Right atrium auricular region (tissue), 2 donors: ENCODE measurements at regions not wholly inside any gene's neighbourhood (a gene's known extent, or its start where the extent isn't known, plus 50 kb on each side); places are given as distances from the start of the nearest gene placed in this dataset.

ENCODE experiments used
- DNase-seq: peaks from one replicate; pipeline ENCODE4 v3.0.0-alpha.2; 2019; ENCODE audit warnings: low spot score
- H3K27ac ChIP-seq, 2 donors: fragments of 200-600 bp; sonication (generic); 1 replicate in 1 of 2; 2 replicates in 1 of 2; pipeline ENCODE4 v1.5.1; 2016 to 2019
- H3K27me3 ChIP-seq, 2 donors: fragments of 200-600 bp; sonication (generic); one replicate each; pipeline versions ENCODE4 v1.5.1 to v1.6.0; 2017 to 2019
- H3K36me3 ChIP-seq: fragments of 200-600 bp; sonication (generic); one replicate; pipeline ENCODE4 v1.5.1; 2016
- H3K4me1 ChIP-seq, 2 donors: fragments of 200-600 bp; sonication (generic); one replicate each; pipeline versions ENCODE4 v1.5.1 to v1.6.0; 2017 to 2019
- H3K4me3 ChIP-seq, 2 donors: fragments of 200-600 bp; sonication (generic); 1 replicate in 1 of 2; 2 replicates in 1 of 2; pipeline ENCODE4 v1.5.1; 2017 to 2019; ENCODE audit warnings: mild to moderate bottlenecking in 1 of 2, moderate library complexity in 1 of 2
- H3K9me3 ChIP-seq, 2 donors: fragments of 200-600 bp; sonication (generic); one replicate each; pipeline ENCODE4 v1.5.1; 2019
- TF ChIP-seq, protein P1 (sequence below), 2 donors: fragments of 200-600 bp; sonication (generic); IDR thresholded peaks; one replicate each; pipeline ENCODE4 v1.5.1; 2019; ENCODE audit warnings: antibody characterized with exemption in 2 of 2

DNA sequence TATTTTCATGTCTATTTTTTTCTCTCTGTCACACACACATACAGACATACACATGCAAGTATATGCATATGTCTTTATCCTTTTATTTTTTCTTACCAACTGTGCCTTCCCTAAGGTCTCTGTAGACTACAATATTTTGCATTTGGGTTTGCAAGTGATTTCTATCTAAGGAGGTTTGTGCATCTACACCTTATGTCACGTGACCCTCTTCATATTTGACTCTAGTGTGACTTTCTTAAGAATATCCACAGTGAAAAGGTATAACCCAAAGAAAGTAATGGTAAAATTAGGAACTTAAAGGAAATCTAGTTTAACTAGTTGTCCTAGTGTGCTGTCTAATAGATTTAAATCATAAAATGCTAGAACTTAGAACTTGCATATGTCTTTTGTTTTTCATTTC, 298.8 kb upstream of the LRIG3 start:
- H3K27ac ChIP-seq: no peak overlapping the region
- H3K4me3 ChIP-seq: no peak overlapping the region
- no peak for DNase-seq
- TF ChIP-seq, protein P1, sequence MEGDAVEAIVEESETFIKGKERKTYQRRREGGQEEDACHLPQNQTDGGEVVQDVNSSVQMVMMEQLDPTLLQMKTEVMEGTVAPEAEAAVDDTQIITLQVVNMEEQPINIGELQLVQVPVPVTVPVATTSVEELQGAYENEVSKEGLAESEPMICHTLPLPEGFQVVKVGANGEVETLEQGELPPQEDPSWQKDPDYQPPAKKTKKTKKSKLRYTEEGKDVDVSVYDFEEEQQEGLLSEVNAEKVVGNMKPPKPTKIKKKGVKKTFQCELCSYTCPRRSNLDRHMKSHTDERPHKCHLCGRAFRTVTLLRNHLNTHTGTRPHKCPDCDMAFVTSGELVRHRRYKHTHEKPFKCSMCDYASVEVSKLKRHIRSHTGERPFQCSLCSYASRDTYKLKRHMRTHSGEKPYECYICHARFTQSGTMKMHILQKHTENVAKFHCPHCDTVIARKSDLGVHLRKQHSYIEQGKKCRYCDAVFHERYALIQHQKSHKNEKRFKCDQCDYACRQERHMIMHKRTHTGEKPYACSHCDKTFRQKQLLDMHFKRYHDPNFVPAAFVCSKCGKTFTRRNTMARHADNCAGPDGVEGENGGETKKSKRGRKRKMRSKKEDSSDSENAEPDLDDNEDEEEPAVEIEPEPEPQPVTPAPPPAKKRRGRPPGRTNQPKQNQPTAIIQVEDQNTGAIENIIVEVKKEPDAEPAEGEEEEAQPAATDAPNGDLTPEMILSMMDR (IDR thresholded peaks at IDR 0.05): no peak
- H3K27me3 ChIP-seq: no peaks in the 10 kb centered on the region
- H3K36me3 ChIP-seq: no peaks in the 10 kb centered on the region
- H3K9me3 ChIP-seq: no peaks in the 10 kb centered on the region
- H3K4me1 ChIP-seq: no peaks in the 10 kb centered on the region

DNA sequence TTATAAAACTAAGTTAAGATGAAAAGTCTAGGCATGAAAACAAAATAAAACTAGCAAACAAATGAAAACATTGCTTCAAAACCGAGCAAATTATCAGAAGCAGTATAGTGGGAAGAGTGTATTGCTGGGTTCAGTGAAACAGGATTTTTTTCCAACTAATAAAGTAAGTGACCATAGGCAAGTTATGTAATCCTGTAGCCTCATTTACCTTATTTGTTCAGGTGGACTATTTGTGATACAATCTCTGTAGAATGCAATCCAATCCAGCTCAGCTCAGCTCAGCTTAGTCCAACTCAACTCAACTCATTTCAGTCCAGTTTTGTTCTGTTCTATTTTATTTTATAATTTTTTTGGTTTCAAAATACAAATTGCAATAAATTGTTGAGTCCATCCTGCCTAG, 276.7 kb upstream of the LRIG3 start:
- TF ChIP-seq, protein P1 (IDR thresholded peaks at IDR 0.05): no peak
- no peak overlapping the region for H3K27ac ChIP-seq
- H3K4me1 ChIP-seq: no peaks in the 10 kb centered on the region
- H3K4me3 ChIP-seq: no peak overlapping the region
- H3K9me3 ChIP-seq: no peaks in the 10 kb centered on the region
- no peaks in the 10 kb centered on the region for H3K27me3 ChIP-seq
- no peaks in the 10 kb centered on the region for H3K36me3 ChIP-seq
- DNase-seq: no peak

DNA sequence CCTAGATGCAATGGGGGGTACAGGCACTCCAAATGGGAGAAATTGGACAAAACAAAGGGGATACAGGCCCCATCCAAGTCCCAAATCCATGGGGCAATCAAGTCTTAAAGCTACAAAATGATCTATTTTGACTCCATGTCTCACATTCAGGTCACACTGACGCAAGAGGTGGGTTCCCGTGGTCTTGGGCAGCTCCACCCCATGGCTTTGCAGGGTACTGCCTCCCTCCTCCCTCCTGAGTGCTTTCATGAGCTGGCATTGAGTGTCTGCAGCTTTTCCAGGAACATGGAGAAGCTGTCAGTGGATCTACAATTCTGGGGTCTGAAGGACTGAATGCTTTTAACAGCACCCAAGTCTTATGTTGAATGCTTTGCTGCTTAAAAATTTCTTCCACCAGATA, 274.5 kb upstream of the LRIG3 start:
- Histone ChIP-seq H3K4me3 (no peak overlapping the region), H3K4me1 (no peaks in the 10 kb centered on the region), H3K27me3 (no peaks in the 10 kb centered on the region), H3K27ac (no peak overlapping the region), H3K9me3 (no peaks in the 10 kb centered on the region), H3K36me3 (no peaks in the 10 kb centered on the region)
- TF ChIP-seq, protein P1 (IDR thresholded peaks at IDR 0.05): no peak
- no peak for DNase-seq

DNA sequence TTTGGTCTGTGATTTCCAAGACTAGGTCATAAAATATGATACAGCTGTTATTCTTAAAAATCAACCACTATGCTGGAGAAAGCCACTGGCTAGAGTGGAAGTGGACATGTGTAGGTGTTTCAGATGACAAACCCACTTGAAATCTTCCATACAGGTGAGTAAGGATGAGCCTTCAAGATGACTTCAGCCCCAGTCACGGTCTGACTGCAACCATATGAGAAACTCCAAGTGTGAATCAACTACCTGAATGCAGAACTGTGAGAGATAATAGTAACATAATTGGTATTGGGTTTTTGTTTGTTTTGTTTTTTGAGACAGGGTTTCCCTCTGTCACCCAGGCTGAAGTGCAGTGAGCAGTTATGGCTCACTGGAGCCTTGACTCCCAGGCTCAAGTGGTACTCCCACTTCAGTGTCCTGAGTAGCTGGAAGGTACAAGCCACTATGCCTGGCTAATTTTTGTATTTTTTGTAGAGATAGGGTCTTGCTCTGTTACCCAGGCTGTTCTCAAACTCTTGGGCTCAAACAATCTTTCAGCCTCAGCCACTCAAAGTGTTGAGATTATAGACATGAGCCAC, 273.3 kb upstream of the LRIG3 start:
- Histone ChIP-seq H3K4me3 (no peak overlapping the region), H3K9me3 (no peaks in the 10 kb centered on the region), H3K27me3 (no peaks in the 10 kb centered on the region), H3K4me1 (no peaks in the 10 kb centered on the region), H3K36me3 (no peaks in the 10 kb centered on the region), H3K27ac (no peak overlapping the region)
- TF ChIP-seq, protein P1 (IDR thresholded peaks at IDR 0.05): no peak
- DNase-seq: no peak

DNA sequence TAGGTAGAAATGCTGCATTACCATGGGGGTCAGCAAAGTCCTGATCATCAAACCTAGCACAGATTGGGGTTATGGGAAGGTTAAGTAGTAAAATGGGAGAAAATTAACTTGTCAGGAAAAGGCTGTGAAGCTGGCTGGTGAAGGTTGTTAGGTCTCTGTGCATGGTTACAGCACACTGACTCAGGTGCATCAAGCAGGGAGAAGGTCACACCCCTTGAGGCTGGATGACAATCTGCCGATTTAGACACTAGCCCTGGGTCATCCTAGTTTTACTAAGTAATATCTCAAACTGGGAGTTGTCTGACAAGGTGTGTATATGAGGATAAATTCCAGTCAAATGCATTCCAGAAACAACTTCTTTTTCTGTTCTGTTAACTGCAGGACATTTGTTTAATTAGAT, 271.1 kb upstream of the LRIG3 start:
- H3K27me3 ChIP-seq: no peaks in the 10 kb centered on the region
- DNase-seq: no peak
- no peaks in the 10 kb centered on the region for H3K36me3 ChIP-seq
- no peak overlapping the region for H3K27ac ChIP-seq
- H3K4me1 ChIP-seq: no peaks in the 10 kb centered on the region
- H3K9me3 ChIP-seq: no peaks in the 10 kb centered on the region
- TF ChIP-seq, protein P1 (IDR thresholded peaks at IDR 0.05): no peak
- no peak overlapping the region for H3K4me3 ChIP-seq

DNA sequence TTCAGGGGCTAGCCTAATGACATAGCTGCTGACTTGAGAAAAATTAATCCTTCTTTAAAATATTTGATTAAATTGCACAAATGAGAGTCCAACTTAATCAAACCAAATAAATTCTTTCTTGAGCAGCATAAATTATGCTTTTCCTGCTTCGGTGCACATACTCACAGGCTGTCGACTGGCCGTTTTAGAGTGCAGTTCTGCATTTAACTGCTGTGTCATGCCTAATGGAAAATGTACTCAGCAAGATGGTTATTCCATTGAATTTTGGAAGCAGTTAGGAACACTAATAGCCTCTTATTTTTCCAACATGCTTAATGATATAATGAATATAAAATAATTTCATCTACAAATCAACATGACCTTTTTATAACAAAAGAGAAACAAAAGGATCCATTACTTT, 266.1 kb upstream of the LRIG3 start:
- TF ChIP-seq, protein P1 (IDR thresholded peaks at IDR 0.05): no peak
- Histone ChIP-seq H3K36me3 (no peaks in the 10 kb centered on the region), H3K4me3 (no peak overlapping the region), H3K27ac (no peak overlapping the region), H3K4me1 (no peaks in the 10 kb centered on the region), H3K9me3 (no peaks in the 10 kb centered on the region), H3K27me3 (no peaks in the 10 kb centered on the region)
- DNase-seq: no peak
